ENCODE measurements at regions not wholly inside any gene's neighbourhood (a gene's known extent, or its start where the extent isn't known, plus 50 kb on each side); places are given as distances from the start of the nearest gene placed in this dataset.

- TF ChIP-seq, protein P1, sequence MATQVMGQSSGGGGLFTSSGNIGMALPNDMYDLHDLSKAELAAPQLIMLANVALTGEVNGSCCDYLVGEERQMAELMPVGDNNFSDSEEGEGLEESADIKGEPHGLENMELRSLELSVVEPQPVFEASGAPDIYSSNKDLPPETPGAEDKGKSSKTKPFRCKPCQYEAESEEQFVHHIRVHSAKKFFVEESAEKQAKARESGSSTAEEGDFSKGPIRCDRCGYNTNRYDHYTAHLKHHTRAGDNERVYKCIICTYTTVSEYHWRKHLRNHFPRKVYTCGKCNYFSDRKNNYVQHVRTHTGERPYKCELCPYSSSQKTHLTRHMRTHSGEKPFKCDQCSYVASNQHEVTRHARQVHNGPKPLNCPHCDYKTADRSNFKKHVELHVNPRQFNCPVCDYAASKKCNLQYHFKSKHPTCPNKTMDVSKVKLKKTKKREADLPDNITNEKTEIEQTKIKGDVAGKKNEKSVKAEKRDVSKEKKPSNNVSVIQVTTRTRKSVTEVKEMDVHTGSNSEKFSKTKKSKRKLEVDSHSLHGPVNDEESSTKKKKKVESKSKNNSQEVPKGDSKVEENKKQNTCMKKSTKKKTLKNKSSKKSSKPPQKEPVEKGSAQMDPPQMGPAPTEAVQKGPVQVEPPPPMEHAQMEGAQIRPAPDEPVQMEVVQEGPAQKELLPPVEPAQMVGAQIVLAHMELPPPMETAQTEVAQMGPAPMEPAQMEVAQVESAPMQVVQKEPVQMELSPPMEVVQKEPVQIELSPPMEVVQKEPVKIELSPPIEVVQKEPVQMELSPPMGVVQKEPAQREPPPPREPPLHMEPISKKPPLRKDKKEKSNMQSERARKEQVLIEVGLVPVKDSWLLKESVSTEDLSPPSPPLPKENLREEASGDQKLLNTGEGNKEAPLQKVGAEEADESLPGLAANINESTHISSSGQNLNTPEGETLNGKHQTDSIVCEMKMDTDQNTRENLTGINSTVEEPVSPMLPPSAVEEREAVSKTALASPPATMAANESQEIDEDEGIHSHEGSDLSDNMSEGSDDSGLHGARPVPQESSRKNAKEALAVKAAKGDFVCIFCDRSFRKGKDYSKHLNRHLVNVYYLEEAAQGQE (IDR thresholded peaks at IDR 0.05; ENCODE audit: insufficient read depth in 1 of 2, low read depth in 2 of 2, low read length in 1 of 2), result no peak
- TF ChIP-seq CTCF (IDR thresholded peaks at IDR 0.05), result no peak
These were observed 671.4 kb upstream of the ADGRL2 start for GRCh38 chr1:81129366-81129765.

Measured in Panc1 (cell line).